Right renal cortex interstitium (tissue), 3 donors: ENCODE measurements at regions not wholly inside any gene's neighbourhood (a gene's known extent, or its start where the extent isn't known, plus 50 kb on each side); places are given as distances from the start of the nearest gene placed in this dataset.

ENCODE experiments used
- DNase-seq, 3 donors: peaks; one replicate each; pipeline ENCODE4 v3.0.0-alpha.2; 2013; ENCODE audit warnings: low read depth in 3 of 3, low spot score in 2 of 3

- DNase-seq, result no peak
Observed at GRCh38 chr12:77368379-77368778, 303.0 kb upstream of the E2F7 start.

- no peak for DNase-seq
Observed at GRCh38 chr12:77366616-77367015, 301.2 kb upstream of the E2F7 start.

- no peak for DNase-seq
Observed at GRCh38 chr12:77364400-77364799, 299.0 kb upstream of the E2F7 start.

- DNase-seq, result no peak
Observed at GRCh38 chr12:77362509-77363210, 297.3 kb upstream of the E2F7 start.

- no peak for DNase-seq
Observed at GRCh38 chr12:77357655-77358054, 292.3 kb upstream of the E2F7 start.

- no peak for DNase-seq
Observed at GRCh38 chr12:77354766-77355362, 289.5 kb upstream of the E2F7 start.

- DNase-seq, result no peak
Observed at GRCh38 chr12:77352946-77353345, 287.6 kb upstream of the E2F7 start.

- DNase-seq, result no peak
Observed at GRCh38 chr12:77351860-77352259, 286.5 kb upstream of the E2F7 start.

- no peak for DNase-seq
Observed at GRCh38 chr12:77349689-77350370, 284.5 kb upstream of the E2F7 start.

- no peak for DNase-seq
Observed at GRCh38 chr12:77347017-77347416, 281.6 kb upstream of the E2F7 start.

- no peak for DNase-seq
Observed at GRCh38 chr12:77345336-77345735, 280.0 kb upstream of the E2F7 start.

- DNase-seq, result no peak
Observed at GRCh38 chr12:77344651-77345050, 279.3 kb upstream of the E2F7 start.

- DNase-seq, result no peak
Observed at GRCh38 chr12:77343291-77343690, 277.9 kb upstream of the E2F7 start.

GRCh38 chr12:77342253-77342652 is 276.9 kb upstream of the E2F7 start:
- DNase-seq, result no peak

GRCh38 chr12:77339610-77340009 is 274.2 kb upstream of the E2F7 start:
- no peak for DNase-seq

GRCh38 chr12:77337362-77337761 is 272.0 kb upstream of the E2F7 start:
- no peak for DNase-seq

- no peak for DNase-seq
Observed at GRCh38 chr12:77334806-77335205, 269.4 kb upstream of the E2F7 start.

- DNase-seq, result no peak
Observed at GRCh38 chr12:77328326-77328725, 263.0 kb upstream of the E2F7 start.

- DNase-seq, result no peak
Observed at GRCh38 chr12:77325511-77326236, 260.3 kb upstream of the E2F7 start.

- DNase-seq, result peak in 2 of 3 donors; percentile 57 to 72
Observed at GRCh38 chr12:77324763-77325468, 259.5 kb upstream of the E2F7 start.

GRCh38 chr12:77324416-77324762 is 259.0 kb upstream of the E2F7 start:
- DNase-seq, result no peak
